K562 (cell line): ENCODE measurements at regions not wholly inside any gene's neighbourhood (a gene's known extent, or its start where the extent isn't known, plus 50 kb on each side); places are given as distances from the start of the nearest gene placed in this dataset.

Source experiments
- ATAC-seq: fragments of 200-7000 bp; cut with Tn5 transposase; 3 replicates; pipeline ENCODE4 v1.9.1; 2020; ENCODE audit warnings: moderate library complexity
- BruUV-seq: library from RNA; stranded (reverse); fragments of 400-500 nt; replicated peaks from 2 replicates; lab custom pipeline; 2021; lab: Mats Ljungman, UMichigan
- CTCF ChIA-PET: fragments of 300-600 bp; formaldehyde crosslinking; extraction: SDS; loops from one replicate; lab custom pipeline; 2021; ENCODE audit warnings: low intra/inter-chr PET ratio; lab: Yijun Ruan, JAX
- POLR2A ChIA-PET: fragments of 300-600, 350-650 bp; sonication (Branson Sonifier 250); formaldehyde crosslinking; extraction: SDS; loops from one replicate; lab custom pipeline; 2021; ENCODE audit warnings: antibody characterized with exemption, inconsistent platforms; lab: Yijun Ruan, JAX
- DNase-seq, 4 experiments: peaks; one replicate each; pipeline versions ENCODE4 v3.0.0 to v3.0.0-alpha.2; 2011 to 2018; ENCODE audit warnings: low spot score in 3 of 4, mixed read lengths in 3 of 4; ENCODE audit errors: extremely low read depth in 1 of 4
- FAIRE-seq: peaks from 2 replicates; lab custom pipeline; 2011; peaks lifted over from hg19 to GRCh38; lab: Jason Lieb, UNC
- H2AFZ ChIP-seq: 2 replicates; pipeline ENCODE4 v1.6.0; 2011; ENCODE audit warnings: low read depth, low read length, control low read depth, inconsistent platforms
- H3K27ac ChIP-seq: fragments of 200-600 bp; 3 replicates; pipeline ENCODE4 v1.8.0; 2011; ENCODE audit warnings: low read depth, mild to moderate bottlenecking, control low read depth, inconsistent platforms, low read length, moderate library complexity, mixed read lengths; ENCODE audit errors: extremely low read depth
- H3K27me3 ChIP-seq, 2 experiments: fragments of 300-600 bp in 1 of 2; 2 replicates in 1 of 2; 3 replicates in 1 of 2; pipeline versions ENCODE4 v1.6.0 to v1.8.0; 2011; ENCODE audit warnings: inconsistent platforms in 2 of 2, low read length in 2 of 2, mild to moderate bottlenecking in 1 of 2, mixed read lengths in 1 of 2, moderate library complexity in 1 of 2; ENCODE audit not compliant: control insufficient read depth in 2 of 2, insufficient read depth in 2 of 2
- H3K36me3 ChIP-seq: fragments of 300-600 bp; 3 replicates; pipeline ENCODE4 v1.8.0; 2011; ENCODE audit warnings: mild to moderate bottlenecking, low read length, inconsistent platforms; ENCODE audit not compliant: control insufficient read depth, insufficient read depth
- H3K4me1 ChIP-seq, 2 experiments: fragments of 200-600 bp in 1 of 2; replicated peaks in 1 of 2; 2 replicates in 1 of 2; 3 replicates in 1 of 2; pipeline versions ENCODE4 v1.5.1 to v1.8.0; 2011; ENCODE audit warnings: inconsistent platforms in 2 of 2, low read length in 2 of 2, mild to moderate bottlenecking in 1 of 2, mixed read lengths in 1 of 2, moderate library complexity in 1 of 2; ENCODE audit not compliant: control insufficient read depth in 2 of 2, insufficient read depth in 2 of 2
- H3K4me2 ChIP-seq: 2 replicates; pipeline ENCODE4 v1.6.1; 2011; ENCODE audit warnings: low read length, control low read depth, inconsistent platforms, mixed read lengths; ENCODE audit not compliant: insufficient read depth
- H3K4me3 ChIP-seq: fragments of 200-600 bp; sonication (generic), shearing (Covaris generic); 2 replicates; pipeline ENCODE4 v1.5.1; 2016; ENCODE audit warnings: control low read depth, inconsistent platforms
- H3K79me2 ChIP-seq: fragments of 200-600 bp; 3 replicates; pipeline ENCODE4 v1.8.0; 2011; ENCODE audit warnings: low read length, inconsistent platforms; ENCODE audit not compliant: control insufficient read depth, insufficient read depth
- H3K9ac ChIP-seq, 2 experiments: 2 replicates each; pipeline versions ENCODE4 v1.6.0 to v1.6.1; 2011; ENCODE audit warnings: low read depth in 2 of 2, low read length in 2 of 2, control low read depth in 1 of 2, inconsistent platforms in 1 of 2, mild to moderate bottlenecking in 1 of 2, mixed read lengths in 1 of 2; ENCODE audit not compliant: insufficient read depth in 1 of 2
- H3K9me1 ChIP-seq: one replicate; pipeline ENCODE4 v1.6.0; 2011; ENCODE audit warnings: inconsistent platforms, mild to moderate bottlenecking, low read length, moderate library complexity; ENCODE audit not compliant: control insufficient read depth, insufficient read depth
- H3K9me3 ChIP-seq: replicated peaks from 2 replicates; pipeline ENCODE4 v1.5.1; 2011; ENCODE audit warnings: low read depth, low read length, inconsistent platforms; ENCODE audit not compliant: control insufficient read depth, insufficient read depth
- H4K20me1 ChIP-seq: replicated peaks from 2 replicates; pipeline ENCODE4 v1.6.1; 2011; ENCODE audit warnings: low read length, inconsistent platforms, mixed read lengths; ENCODE audit not compliant: control insufficient read depth, insufficient read depth
- BHLHE40 ChIP-seq: IDR thresholded peaks from 2 replicates; pipeline ENCODE4 v1.6.1; 2011; ENCODE audit warnings: low read length, improper control_type of control experiment
- E4F1 ChIP-seq: fragments of 250-450 bp; sonication (Bioruptor Pico); IDR thresholded peaks from 2 replicates; pipeline ENCODE4 v1.5.0; 2021; ENCODE audit warnings: mild to moderate bottlenecking, borderline replicate concordance
- GABPA ChIP-seq: fragments of 200-800 bp; sonication (Bioruptor generic); conservative IDR thresholded peaks from 2 replicates; pipeline ENCODE4 v1.6.1; 2016; ENCODE audit warnings: low read depth, missing genetic modification characterization, missing compliant biosample characterization
- GTF3C2 ChIP-seq: IDR thresholded peaks from 3 replicates; pipeline ENCODE4 v1.6.1; 2011; ENCODE audit warnings: borderline replicate concordance, mild to moderate bottlenecking, moderate library complexity; ENCODE audit not compliant: insufficient read length; ENCODE audit errors: extremely low read depth
- HNRNPLL ChIP-seq: fragments of 200-400 bp; formaldehyde crosslinking; IDR thresholded peaks from 2 replicates; pipeline ENCODE4 v1.6.1; 2017; ENCODE audit warnings: low read length, low read depth, mild to moderate bottlenecking; ENCODE audit not compliant: poor library complexity, severe bottlenecking
- MCM3 ChIP-seq: fragments of 450-650 bp; IDR thresholded peaks from 2 replicates; pipeline ENCODE4 v1.6.1; 2016
- MXD1 ChIP-seq: fragments of 250-450 bp; sonication (Bioruptor Pico); IDR thresholded peaks from 2 replicates; pipeline ENCODE4 v1.8.0; 2021; ENCODE audit warnings: borderline replicate concordance, mild to moderate bottlenecking, moderate library complexity; ENCODE audit not compliant: poor library complexity, severe bottlenecking
- RBFOX2 ChIP-seq: fragments of 200-400 bp; formaldehyde crosslinking; IDR thresholded peaks from 2 replicates; pipeline ENCODE4 v1.6.1; 2017; ENCODE audit warnings: low read depth, mild to moderate bottlenecking, low read length, moderate library complexity
- RBM25 ChIP-seq: fragments of 200-400 bp; formaldehyde crosslinking; IDR thresholded peaks from 2 replicates; pipeline ENCODE4 v1.6.1; 2018; ENCODE audit warnings: low read length, low read depth, moderate library complexity; ENCODE audit not compliant: severe bottlenecking
- SMARCE1 ChIP-seq: fragments of 450-650 bp; IDR thresholded peaks from 2 replicates; pipeline ENCODE4 v1.7.1; 2016; ENCODE audit warnings: mild to moderate bottlenecking
- XRCC3 ChIP-seq: fragments of 450-650 bp; IDR thresholded peaks from 2 replicates; pipeline ENCODE4 v1.6.1; 2017; ENCODE audit warnings: mild to moderate bottlenecking, moderate library complexity
- ZBTB12 ChIP-seq: fragments of 250-450 bp; sonication (Bioruptor Pico); IDR thresholded peaks from 2 replicates; pipeline ENCODE4 v1.4.0; 2020
- ZKSCAN3 ChIP-seq: fragments of 250-450 bp; sonication (Bioruptor Pico); IDR thresholded peaks from 2 replicates; pipeline ENCODE4 v1.4.0; 2020
- ZNF395 ChIP-seq: fragments of 200-800 bp; sonication (Bioruptor generic); IDR thresholded peaks from 2 replicates; pipeline ENCODE4 v1.6.1; 2017; ENCODE audit warnings: missing genetic modification characterization, missing compliant biosample characterization
- WGBS: fragments of 100-300 bp; shearing (Covaris generic); methylation state at CpG from one replicate; pipeline ENCODE4 v1.1.6; 2016; ENCODE audit warnings: low coverage, mixed read lengths; ENCODE audit not compliant: insufficient coverage; ENCODE audit errors: missing lambda C conversion rate; 5-methylcytosine and 5-hydroxymethylcytosine counted together
- in situ Hi-C: fragments of 300-500 bp; cut with MboI; formaldehyde crosslinking; loops from 4 replicates; pipeline ENCODE4 v1.15.0; 2018; ENCODE audit warnings: inconsistent platforms, mixed read lengths
- intact Hi-C: fragments of 100-400 bp; cut with micrococcal nuclease; formaldehyde crosslinking; loops from 2 replicates; pipeline ENCODE4 v1.14.2; 2022

DNA sequence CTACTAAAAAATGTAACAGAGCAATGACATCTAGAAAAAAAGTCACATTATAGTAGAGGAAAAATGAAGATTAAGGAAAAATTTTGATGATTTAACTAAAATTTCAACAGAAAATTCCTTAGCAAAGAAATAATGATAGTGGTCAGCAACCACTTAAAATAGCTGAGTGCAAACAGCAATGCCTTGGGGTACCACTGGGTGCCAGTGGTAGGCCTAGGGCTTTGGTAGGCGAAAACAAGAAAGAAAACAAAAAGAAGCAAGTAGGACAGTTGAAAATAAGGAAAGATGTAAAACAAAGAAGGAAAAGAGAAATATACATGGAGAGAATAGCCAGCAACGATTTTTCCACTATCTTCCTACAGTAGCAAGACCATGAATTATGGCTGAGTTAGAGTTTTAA, 313.5 kb upstream of the IRS4 start (continued):
- no peak for TF ChIP-seq ZBTB12
- no peak for TF ChIP-seq ZNF395 (CRISPR knock-in tag)
- no peak for TF ChIP-seq SMARCE1
- TF ChIP-seq E4F1 (CRISPR knock-in tag) = no peak

DNA sequence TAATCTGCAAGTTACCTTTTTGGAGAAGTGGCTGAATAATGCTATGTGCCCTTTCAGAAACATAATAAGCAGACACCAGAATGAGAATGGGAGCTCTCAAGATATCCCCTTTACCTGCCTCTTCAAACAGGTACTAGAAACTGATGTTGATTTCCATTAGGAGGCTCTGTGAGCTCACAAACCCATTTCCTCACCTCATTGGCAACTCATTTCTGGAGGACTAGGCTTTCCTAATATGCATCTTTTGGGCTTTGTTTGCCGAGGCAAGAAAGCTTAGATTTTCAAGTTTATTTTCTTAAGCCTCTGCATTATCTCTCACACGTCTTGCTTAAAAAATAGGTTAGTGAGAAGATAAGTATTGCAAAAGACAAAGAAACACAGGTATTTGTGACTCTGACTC, 313.1 kb upstream of the IRS4 start:
- no peak overlapping the region for H2AFZ ChIP-seq
- no peak for FAIRE-seq
- no peaks in the 10 kb centered on the region for H3K79me2 ChIP-seq
- no peak for ATAC-seq
- WGBS = 0% methylated on average over 2 of the region's 2 CpGs
- H3K9me3 ChIP-seq = no peaks in the 10 kb centered on the region
- intact Hi-C loops (no loop called here), in situ Hi-C loops (no loop called here)
- H4K20me1 ChIP-seq = no peaks in the 10 kb centered on the region
- no peak overlapping the region for H3K4me3 ChIP-seq
- no peak for DNase-seq
- ChIA-PET CTCF (no interaction called here), POLR2A (no interaction called here)
- no TSS peak for BruUV-seq
- H3K27ac ChIP-seq = no peak overlapping the region
- no peaks in the 10 kb centered on the region for H3K27me3 ChIP-seq
- no peaks in the 10 kb centered on the region for H3K9me1 ChIP-seq
- no peaks in the 10 kb centered on the region for H3K36me3 ChIP-seq
- no peaks in the 10 kb centered on the region for H3K4me1 ChIP-seq
- no peak overlapping the region for H3K9ac ChIP-seq
- H3K4me2 ChIP-seq = no peak overlapping the region
- TF ChIP-seq BHLHE40 (no peak), MCM3 (no peak), HNRNPLL (no peak), ZKSCAN3 (CRISPR knock-in tag) (no peak), RBM25 (no peak), GTF3C2 (no peak), MXD1 (CRISPR knock-in tag) (no peak), RBFOX2 (no peak), XRCC3 (no peak), GABPA (no peak)
